OCI-LY1 (cell line): ENCODE measurements at regions not wholly inside any gene's neighbourhood (a gene's known extent, or its start where the extent isn't known, plus 50 kb on each side); places are given as distances from the start of the nearest gene placed in this dataset.
"Not testable (repeated sequence)": the region's sequence is repeated elsewhere in the genome, so short reads cannot be mapped to it uniquely, and the experiment has no call there.

ENCODE experiments used
- H2AFZ ChIP-seq: fragments of 200-600 bp; sonication (generic), shearing (Covaris generic); 2 replicates; pipeline ENCODE4 v1.6.0; 2014; ENCODE audit warnings: antibody characterized with exemption, mild to moderate bottlenecking, low read length
- H3F3A ChIP-seq: fragments of 200-600 bp; sonication (generic), shearing (Covaris generic); 2 replicates; pipeline ENCODE4 v1.6.0; 2014; ENCODE audit warnings: mild to moderate bottlenecking, antibody characterized with exemption, low read length, moderate library complexity; ENCODE audit not compliant: insufficient read depth
- H3K27ac ChIP-seq: fragments of 200-600 bp; sonication (generic); 2 replicates; pipeline ENCODE4 v1.5.1; 2014; ENCODE audit warnings: low read length, mixed run types, mild to moderate bottlenecking, low read depth; ENCODE audit not compliant: poor library complexity, severe bottlenecking
- H3K27me3 ChIP-seq: fragments of 200-600 bp; sonication (generic); 2 replicates; pipeline ENCODE4 v1.6.0; 2014; ENCODE audit warnings: antibody characterized with exemption, mild to moderate bottlenecking, low read length, moderate library complexity; ENCODE audit not compliant: insufficient read depth
- H3K36me3 ChIP-seq: fragments of 200-600 bp; sonication (generic); 2 replicates; pipeline ENCODE4 v1.6.1; 2014; ENCODE audit warnings: mild to moderate bottlenecking, antibody characterized with exemption, low read length, moderate library complexity, mixed read lengths; ENCODE audit not compliant: insufficient read depth
- H3K4me1 ChIP-seq: fragments of 200-600 bp; sonication (generic); 2 replicates; pipeline ENCODE4 v1.5.1; 2014; ENCODE audit warnings: mild to moderate bottlenecking, low read length, moderate library complexity; ENCODE audit not compliant: insufficient read depth, severe bottlenecking
- H3K4me2 ChIP-seq: fragments of 200-600 bp; sonication (generic), shearing (Covaris generic); 2 replicates; pipeline ENCODE4 v1.6.1; 2014; ENCODE audit warnings: low read length
- H3K4me3 ChIP-seq: fragments of 200-600 bp; sonication (generic); 2 replicates; pipeline ENCODE4 v1.5.1; 2014; ENCODE audit warnings: low read length, low read depth, mild to moderate bottlenecking, mixed read lengths; ENCODE audit not compliant: poor library complexity, severe bottlenecking
- H3K79me2 ChIP-seq: fragments of 200-600 bp; shearing (Covaris generic); 2 replicates; pipeline ENCODE4 v1.6.1; 2016; ENCODE audit warnings: mixed run types, low read length, mixed read lengths; ENCODE audit not compliant: insufficient read depth
- H3K9ac ChIP-seq: fragments of 200-600 bp; sonication (generic), shearing (Covaris generic); 2 replicates; pipeline ENCODE4 v1.6.1; 2014; ENCODE audit warnings: mild to moderate bottlenecking, low read length, mixed read lengths
- H3K9me2 ChIP-seq: fragments of 200-600 bp; sonication (generic), shearing (Covaris generic); 2 replicates; pipeline ENCODE4 v1.6.1; 2014; ENCODE audit warnings: low read depth, mild to moderate bottlenecking, low read length, mixed read lengths
- H3K9me3 ChIP-seq: fragments of 200-600 bp; shearing (Covaris generic); 2 replicates; pipeline ENCODE4 v1.6.1; 2014; ENCODE audit warnings: low read length, mixed read lengths
- H4K20me1 ChIP-seq: fragments of 200-600 bp; sonication (generic), shearing (Covaris generic); 2 replicates; pipeline ENCODE4 v1.6.0; 2016; ENCODE audit warnings: mild to moderate bottlenecking, low read length; ENCODE audit not compliant: insufficient read depth
- EZH2 ChIP-seq: fragments of 200-600 bp; sonication (generic), shearing (Covaris generic); IDR thresholded peaks from 2 replicates; pipeline ENCODE4 v1.8.0; 2017; ENCODE audit warnings: borderline replicate concordance, mixed run types, mild to moderate bottlenecking, antibody characterized with exemption, low read length, moderate library complexity, mixed read lengths
- TF ChIP-seq, protein P1 (sequence below): fragments of 200-600 bp; sonication (generic), shearing (Covaris generic); IDR thresholded peaks from 2 replicates; pipeline ENCODE4 v1.5.1; 2017; ENCODE audit warnings: mild to moderate bottlenecking, antibody characterized with exemption, low read length, moderate library complexity, mixed read lengths

DNA sequence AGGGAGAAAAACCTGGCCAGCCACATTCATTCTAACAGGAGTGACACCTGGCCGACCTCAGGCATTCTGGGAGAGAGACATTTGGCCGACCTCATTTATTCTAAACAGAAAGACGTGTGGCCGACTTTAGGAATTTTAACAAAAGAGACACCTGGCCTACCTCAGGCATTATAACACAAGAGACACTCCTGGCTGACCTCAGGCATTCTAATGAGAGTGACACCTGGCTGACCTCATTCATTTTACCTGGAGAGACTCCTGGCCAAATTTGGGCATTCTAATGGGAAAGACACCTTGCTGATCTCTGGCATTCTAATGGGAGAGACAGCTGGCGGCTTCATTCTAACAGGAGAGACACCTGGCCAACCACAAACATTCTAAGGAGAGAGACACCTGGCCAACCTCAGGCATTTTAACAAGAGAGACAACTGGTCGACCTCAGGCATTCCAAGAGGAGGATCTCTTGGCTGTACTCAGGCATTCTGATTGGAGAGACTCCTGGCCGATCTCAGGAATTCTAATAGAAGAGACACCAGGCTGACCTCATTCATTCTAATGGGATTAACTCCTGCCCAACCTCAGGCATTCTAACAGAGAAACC, 1353.9 kb downstream of the UQCRFS1 start:
- Histone ChIP-seq H3K9me3 (no peaks in the 10 kb centered on the region), H3K27ac (no peak overlapping the region), H3K4me1 (no peaks in the 10 kb centered on the region), H3K4me2 (no peak overlapping the region), H4K20me1 (no peaks in the 10 kb centered on the region), H3K79me2 (no peaks in the 10 kb centered on the region), H3K36me3 (no peaks in the 10 kb centered on the region), H3K4me3 (no peak overlapping the region), H3K27me3 (no peaks in the 10 kb centered on the region), H3K9me2 (no peaks in the 10 kb centered on the region), H2AFZ (no peak overlapping the region), H3K9ac (no peak overlapping the region), H3F3A (no peaks in the 10 kb centered on the region)
- TF ChIP-seq EZH2 = no peak
- TF ChIP-seq, protein P1, sequence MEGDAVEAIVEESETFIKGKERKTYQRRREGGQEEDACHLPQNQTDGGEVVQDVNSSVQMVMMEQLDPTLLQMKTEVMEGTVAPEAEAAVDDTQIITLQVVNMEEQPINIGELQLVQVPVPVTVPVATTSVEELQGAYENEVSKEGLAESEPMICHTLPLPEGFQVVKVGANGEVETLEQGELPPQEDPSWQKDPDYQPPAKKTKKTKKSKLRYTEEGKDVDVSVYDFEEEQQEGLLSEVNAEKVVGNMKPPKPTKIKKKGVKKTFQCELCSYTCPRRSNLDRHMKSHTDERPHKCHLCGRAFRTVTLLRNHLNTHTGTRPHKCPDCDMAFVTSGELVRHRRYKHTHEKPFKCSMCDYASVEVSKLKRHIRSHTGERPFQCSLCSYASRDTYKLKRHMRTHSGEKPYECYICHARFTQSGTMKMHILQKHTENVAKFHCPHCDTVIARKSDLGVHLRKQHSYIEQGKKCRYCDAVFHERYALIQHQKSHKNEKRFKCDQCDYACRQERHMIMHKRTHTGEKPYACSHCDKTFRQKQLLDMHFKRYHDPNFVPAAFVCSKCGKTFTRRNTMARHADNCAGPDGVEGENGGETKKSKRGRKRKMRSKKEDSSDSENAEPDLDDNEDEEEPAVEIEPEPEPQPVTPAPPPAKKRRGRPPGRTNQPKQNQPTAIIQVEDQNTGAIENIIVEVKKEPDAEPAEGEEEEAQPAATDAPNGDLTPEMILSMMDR = no peak

DNA sequence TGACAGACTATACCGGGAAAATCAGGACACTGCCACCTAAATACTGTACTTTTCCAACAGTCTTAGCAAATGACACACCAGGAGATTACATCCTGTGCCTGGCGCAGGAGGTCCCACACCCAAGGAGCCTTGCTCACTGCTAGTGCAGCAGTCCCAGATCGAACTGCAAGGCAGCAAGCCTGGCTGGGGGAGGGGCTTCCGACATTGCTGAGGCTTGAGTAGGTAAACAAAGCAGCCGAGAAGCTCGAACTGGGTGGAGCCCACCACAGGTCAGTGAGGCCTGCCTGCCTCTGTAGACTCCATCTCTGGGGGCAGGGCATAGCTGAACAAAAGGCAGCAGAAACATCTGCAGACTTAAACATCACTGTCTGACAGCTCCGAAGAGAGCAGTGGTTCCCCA, 1360.0 kb downstream of the UQCRFS1 start:
- H3K9me2 ChIP-seq, H3K4me1 ChIP-seq, H3K36me3 ChIP-seq, H3K27me3 ChIP-seq, H3F3A ChIP-seq, H3K9me3 ChIP-seq, H3K27ac ChIP-seq, H3K79me2 ChIP-seq, H4K20me1 ChIP-seq, H2AFZ ChIP-seq, H3K4me2 ChIP-seq, H3K4me3 ChIP-seq, H3K9ac ChIP-seq: not testable (repeated sequence)

DNA sequence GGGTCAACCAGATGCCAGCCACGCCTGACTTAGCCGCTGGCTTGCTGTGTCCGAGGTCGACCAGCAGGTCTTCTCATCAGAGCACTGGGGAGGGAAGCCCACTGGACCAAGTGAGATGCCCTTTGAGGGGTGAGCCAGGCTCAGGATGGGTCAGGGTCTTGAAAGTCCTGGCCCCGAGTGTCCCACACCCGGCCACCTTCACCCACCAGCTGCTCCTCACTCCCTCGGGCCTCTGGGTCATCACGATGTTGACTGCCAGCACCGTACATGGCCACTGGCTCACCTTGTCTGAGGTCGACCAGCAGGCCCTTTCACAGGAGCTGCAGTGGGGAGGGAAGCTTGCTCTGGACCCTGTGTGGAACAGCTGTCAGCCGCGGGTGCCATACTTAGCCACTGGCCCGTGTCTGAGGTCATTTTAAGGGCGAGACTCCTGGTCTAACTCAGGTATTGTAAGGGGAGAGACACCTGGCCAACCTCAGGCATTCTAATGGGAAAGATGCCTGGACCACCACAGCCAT, 1361.3 kb downstream of the UQCRFS1 start:
- Histone ChIP-seq H3K4me3 (no peak overlapping the region), H3K36me3 (no peaks in the 10 kb centered on the region), H3K4me2 (no peak overlapping the region), H3K9me3 (no peaks in the 10 kb centered on the region), H2AFZ (no peak overlapping the region), H4K20me1 (no peaks in the 10 kb centered on the region), H3K27me3 (no peaks in the 10 kb centered on the region), H3K79me2 (no peaks in the 10 kb centered on the region), H3K9ac (no peak overlapping the region), H3F3A (no peaks in the 10 kb centered on the region), H3K4me1 (no peaks in the 10 kb centered on the region), H3K27ac (no peak overlapping the region), H3K9me2 (no peaks in the 10 kb centered on the region)
- TF ChIP-seq EZH2 = no peak
- TF ChIP-seq, protein P1 = no peak

DNA sequence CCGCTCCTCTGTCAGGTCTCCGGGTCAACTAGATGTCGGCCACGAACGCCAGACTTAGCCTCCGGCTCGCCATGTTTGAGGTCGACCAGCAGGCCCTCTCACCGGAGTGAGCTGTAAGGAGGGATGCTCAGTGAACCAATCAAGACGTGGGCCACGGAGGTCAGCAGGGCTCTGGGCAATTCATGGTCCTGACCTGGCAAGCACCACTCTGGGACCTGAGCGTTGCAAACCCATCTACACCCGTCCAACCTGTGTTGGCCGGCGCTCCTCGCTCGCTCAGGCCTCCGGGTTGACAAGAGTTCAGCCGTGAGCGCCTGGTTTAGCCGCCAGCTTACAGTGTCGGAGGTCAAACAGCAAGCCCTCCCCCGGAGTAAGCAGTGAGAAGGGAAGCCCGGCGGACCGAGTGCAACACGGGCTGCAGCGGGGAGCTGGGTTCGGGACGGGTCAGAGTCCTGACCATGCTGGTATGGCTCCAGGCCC, 1361.9 kb downstream of the UQCRFS1 start:
- Histone ChIP-seq H4K20me1 (no peaks in the 10 kb centered on the region), H3K9ac (no peak overlapping the region), H3K79me2 (no peaks in the 10 kb centered on the region), H3F3A (no peaks in the 10 kb centered on the region), H3K9me2 (no peaks in the 10 kb centered on the region), H3K9me3 (no peaks in the 10 kb centered on the region), H3K36me3 (no peaks in the 10 kb centered on the region), H3K4me3 (no peak overlapping the region), H2AFZ (no peak overlapping the region), H3K4me1 (no peaks in the 10 kb centered on the region), H3K27ac (no peak overlapping the region), H3K4me2 (no peak overlapping the region), H3K27me3 (no peaks in the 10 kb centered on the region)
- TF ChIP-seq EZH2 = no peak
- TF ChIP-seq, protein P1 = no peak
